MM.1S (cell line): ENCODE measurements at regions not wholly inside any gene's neighbourhood (a gene's known extent, or its start where the extent isn't known, plus 50 kb on each side); places are given as distances from the start of the nearest gene placed in this dataset.

Experiments used
- DNase-seq: peaks from one replicate; pipeline ENCODE4 v3.0.0-alpha.2; 2015
- H2AFZ ChIP-seq: fragments of 300-600 bp; sonication (generic); 2 replicates; pipeline ENCODE4 v1.6.0; 2016; ENCODE audit warnings: antibody characterized with exemption, low read length
- H3F3A ChIP-seq: fragments of 300-600 bp; sonication (generic); 2 replicates; pipeline ENCODE4 v1.6.1; 2016; ENCODE audit warnings: mild to moderate bottlenecking, antibody characterized with exemption, low read length, moderate library complexity, mixed read lengths; ENCODE audit not compliant: insufficient read depth
- H3K27ac ChIP-seq: fragments of 300-600 bp; sonication (generic); 2 replicates; pipeline ENCODE4 v1.5.1; 2016; ENCODE audit warnings: mild to moderate bottlenecking, low read length
- H3K27me3 ChIP-seq: fragments of 300-600 bp; sonication (generic); replicated peaks from 2 replicates; pipeline ENCODE4 v1.6.0; 2016; ENCODE audit warnings: low read length; ENCODE audit not compliant: insufficient read depth
- H3K36me3 ChIP-seq: fragments of 300-600 bp; sonication (generic); replicated peaks from 2 replicates; pipeline ENCODE4 v1.6.1; 2016; ENCODE audit warnings: mild to moderate bottlenecking, low read length, mixed read lengths; ENCODE audit not compliant: insufficient read depth
- H3K4me1 ChIP-seq: fragments of 300-600 bp; sonication (generic); 2 replicates; pipeline ENCODE4 v1.6.1; 2016; ENCODE audit warnings: low read length, mixed read lengths
- H3K4me2 ChIP-seq: fragments of 300-600 bp; sonication (generic); 2 replicates; pipeline ENCODE4 v1.6.0; 2016; ENCODE audit warnings: low read depth, low read length
- H3K4me3 ChIP-seq: fragments of 300-600 bp; sonication (generic); 2 replicates; pipeline ENCODE4 v1.5.1; 2016; ENCODE audit warnings: low read length, mixed read lengths
- H3K79me2 ChIP-seq: fragments of 300-600 bp; sonication (generic); 2 replicates; pipeline ENCODE4 v1.6.1; 2016; ENCODE audit warnings: mixed run types, low read length, mixed read lengths
- H3K9ac ChIP-seq: fragments of 300-600 bp; sonication (generic); 2 replicates; pipeline ENCODE4 v1.6.1; 2016; ENCODE audit warnings: low read length, mixed read lengths
- H3K9me2 ChIP-seq: fragments of 300-600 bp; sonication (generic); replicated peaks from 2 replicates; pipeline ENCODE4 v1.6.1; 2016; ENCODE audit warnings: mild to moderate bottlenecking, low read length, mixed read lengths; ENCODE audit not compliant: insufficient read depth
- H3K9me3 ChIP-seq: fragments of 300-600 bp; sonication (generic); replicated peaks from 2 replicates; pipeline ENCODE4 v1.6.1; 2016; ENCODE audit warnings: mild to moderate bottlenecking, low read length, mixed read lengths; ENCODE audit not compliant: insufficient read depth
- H4K20me1 ChIP-seq: fragments of 300-600 bp; sonication (generic); 2 replicates; pipeline ENCODE4 v1.6.1; 2016; ENCODE audit warnings: mild to moderate bottlenecking, low read length, moderate library complexity, mixed read lengths; ENCODE audit not compliant: insufficient read depth
- CTCF ChIP-seq: fragments of 300-600 bp; sonication (generic); IDR thresholded peaks from 2 replicates; pipeline ENCODE4 v1.5.1; 2016; ENCODE audit warnings: antibody characterized with exemption, low read length, mixed read lengths
- EZH2 ChIP-seq: fragments of 300-600 bp; sonication (generic); optimal IDR thresholded peaks from 2 replicates; pipeline ENCODE3; 2017; ENCODE audit warnings: low read depth, mild to moderate bottlenecking, antibody characterized with exemption, low read length, mixed read lengths
- EZH2phosphoT487 ChIP-seq: fragments of 300-600 bp; sonication (generic); IDR thresholded peaks from 2 replicates; pipeline ENCODE4 v1.6.1; 2018; ENCODE audit warnings: antibody characterized with exemption, low read length

DNA sequence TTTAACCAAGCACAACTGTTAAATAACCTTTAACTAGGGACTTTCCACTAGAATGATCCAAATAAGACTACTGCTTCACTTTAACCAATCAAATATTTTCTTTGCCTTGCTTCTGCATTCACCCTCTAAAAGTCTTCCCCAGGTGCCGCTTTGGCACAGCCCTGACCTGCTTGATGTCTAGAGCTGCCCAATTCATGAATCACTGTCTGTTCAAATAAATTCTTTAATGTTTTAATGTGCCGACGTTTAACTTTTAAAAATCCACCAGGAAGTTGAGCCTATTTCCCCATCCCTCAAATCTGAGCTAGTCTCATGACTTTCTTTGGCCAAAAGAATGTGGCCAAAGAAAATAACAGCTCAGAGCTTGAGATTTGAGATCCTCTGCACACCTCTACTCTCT, 277.8 kb upstream of the SOX9 start:
- H3K27me3 ChIP-seq = no peaks in the 10 kb centered on the region
- no peaks in the 10 kb centered on the region for H3K36me3 ChIP-seq
- no peak overlapping the region for H3K4me3 ChIP-seq
- H3K9me2 ChIP-seq = no peaks in the 10 kb centered on the region
- no peaks in the 10 kb centered on the region for H3K79me2 ChIP-seq
- DNase-seq = no peak
- no peak for TF ChIP-seq CTCF
- no peak for TF ChIP-seq EZH2phosphoT487
- TF ChIP-seq EZH2 = no peak
- no peak overlapping the region for H3K4me2 ChIP-seq
- no peaks in the 10 kb centered on the region for H4K20me1 ChIP-seq
- no peaks in the 10 kb centered on the region for H3K9me3 ChIP-seq
- H3F3A ChIP-seq = no peaks in the 10 kb centered on the region
- H3K4me1 ChIP-seq = no peaks in the 10 kb centered on the region
- H3K9ac ChIP-seq = no peak overlapping the region
- H2AFZ ChIP-seq = no peak overlapping the region
- H3K27ac ChIP-seq = no peak overlapping the region

- H3K4me3 ChIP-seq = no peak overlapping the region
- no peak overlapping the region for H3K4me2 ChIP-seq
- H2AFZ ChIP-seq = no peak overlapping the region
- no peak overlapping the region for H3K9ac ChIP-seq
- H3K9me2 ChIP-seq = no peaks in the 10 kb centered on the region
- H3K79me2 ChIP-seq = no peaks in the 10 kb centered on the region
- no peaks in the 10 kb centered on the region for H4K20me1 ChIP-seq
- H3K27ac ChIP-seq = no peak overlapping the region
- no peaks in the 10 kb centered on the region for H3K36me3 ChIP-seq
- TF ChIP-seq EZH2phosphoT487 (no peak), EZH2 (no peak), CTCF (no peak)
- no peak for DNase-seq
- no peaks in the 10 kb centered on the region for H3K9me3 ChIP-seq
- H3K4me1 ChIP-seq = no peaks in the 10 kb centered on the region
- no peaks in the 10 kb centered on the region for H3K27me3 ChIP-seq
- no peaks in the 10 kb centered on the region for H3F3A ChIP-seq
These were observed 275.5 kb upstream of the SOX9 start for GRCh38 chr17:71845337-71845736.

- DNase-seq = no peak
- no peaks in the 10 kb centered on the region for H3K9me2 ChIP-seq
These were observed 274.2 kb upstream of the SOX9 start for GRCh38 chr17:71846561-71847110.

More at GRCh38 chr17:71846561-71847110, 274.2 kb upstream of the SOX9 start:
- no peak overlapping the region for H3K9ac ChIP-seq
- TF ChIP-seq CTCF (no peak), EZH2phosphoT487 (no peak), EZH2 (no peak)
- no peaks in the 10 kb centered on the region for H3K9me3 ChIP-seq
- H3K4me2 ChIP-seq = no peak overlapping the region
- no peak overlapping the region for H3K4me3 ChIP-seq
- no peaks in the 10 kb centered on the region for H4K20me1 ChIP-seq
- no peak overlapping the region for H2AFZ ChIP-seq
- H3F3A ChIP-seq = no peaks in the 10 kb centered on the region
- no peaks in the 10 kb centered on the region for H3K27me3 ChIP-seq
- H3K36me3 ChIP-seq = no peaks in the 10 kb centered on the region
- H3K4me1 ChIP-seq = no peaks in the 10 kb centered on the region
- H3K79me2 ChIP-seq = no peaks in the 10 kb centered on the region
- H3K27ac ChIP-seq = no peak overlapping the region
